ENCODE measurements at regions not wholly inside any gene's neighbourhood (a gene's known extent, or its start where the extent isn't known, plus 50 kb on each side); places are given as distances from the start of the nearest gene placed in this dataset.

DNA sequence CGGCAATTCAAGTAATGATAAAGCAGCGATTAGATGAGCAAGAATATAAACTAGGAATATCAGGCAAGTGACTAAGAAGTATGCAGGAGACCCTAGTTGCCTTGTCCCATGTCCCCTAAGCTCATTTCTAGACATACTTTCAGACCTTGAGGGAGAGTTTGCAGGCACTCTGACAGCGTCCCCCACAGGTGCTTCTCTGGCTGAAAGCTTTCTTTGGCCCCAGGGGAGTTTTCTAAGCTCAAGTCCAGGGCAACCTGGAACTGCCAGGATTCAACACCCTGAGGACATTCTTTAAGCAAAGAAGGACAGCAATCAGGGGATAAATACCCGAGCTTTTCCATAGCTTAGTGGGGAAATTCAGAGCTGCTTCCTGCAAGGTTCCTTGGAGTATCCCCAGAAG lies 308.1 kb upstream of the CHST9 start (continued):
- TF ChIP-seq, protein P1, sequence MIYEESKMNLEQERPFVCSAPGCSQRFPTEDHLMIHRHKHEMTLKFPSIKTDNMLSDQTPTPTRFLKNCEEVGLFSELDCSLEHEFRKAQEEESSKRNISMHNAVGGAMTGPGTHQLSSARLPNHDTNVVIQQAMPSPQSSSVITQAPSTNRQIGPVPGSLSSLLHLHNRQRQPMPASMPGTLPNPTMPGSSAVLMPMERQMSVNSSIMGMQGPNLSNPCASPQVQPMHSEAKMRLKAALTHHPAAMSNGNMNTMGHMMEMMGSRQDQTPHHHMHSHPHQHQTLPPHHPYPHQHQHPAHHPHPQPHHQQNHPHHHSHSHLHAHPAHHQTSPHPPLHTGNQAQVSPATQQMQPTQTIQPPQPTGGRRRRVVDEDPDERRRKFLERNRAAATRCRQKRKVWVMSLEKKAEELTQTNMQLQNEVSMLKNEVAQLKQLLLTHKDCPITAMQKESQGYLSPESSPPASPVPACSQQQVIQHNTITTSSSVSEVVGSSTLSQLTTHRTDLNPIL (CRISPR knock-in tag; IDR thresholded peaks at IDR 0.05; ENCODE audit: low read depth) = no peak
- TF ChIP-seq ARNTL (CRISPR knock-in tag; IDR thresholded peaks at IDR 0.05; ENCODE audit: borderline replicate concordance, low read depth) (no peak), SNAI2 (CRISPR knock-in tag; IDR thresholded peaks at IDR 0.05) (no peak), GLIS3 (CRISPR knock-in tag; IDR thresholded peaks at IDR 0.05) (no peak), TOX (CRISPR knock-in tag; IDR thresholded peaks at IDR 0.05; ENCODE audit: borderline replicate concordance) (no peak), ZFP3 (CRISPR knock-in tag; IDR thresholded peaks at IDR 0.05) (no peak), ZFP30 (CRISPR knock-in tag; IDR thresholded peaks at IDR 0.05) (no peak), RARB (CRISPR knock-in tag; IDR thresholded peaks at IDR 0.05) (no peak), PPARA (CRISPR knock-in tag; IDR thresholded peaks at IDR 0.05; ENCODE audit: borderline replicate concordance) (no peak), OSR1 (CRISPR knock-in tag; IDR thresholded peaks at IDR 0.05) (no peak), ZNF8 (CRISPR knock-in tag; IDR thresholded peaks at IDR 0.05) (no peak)
- TF ChIP-seq, protein P2, sequence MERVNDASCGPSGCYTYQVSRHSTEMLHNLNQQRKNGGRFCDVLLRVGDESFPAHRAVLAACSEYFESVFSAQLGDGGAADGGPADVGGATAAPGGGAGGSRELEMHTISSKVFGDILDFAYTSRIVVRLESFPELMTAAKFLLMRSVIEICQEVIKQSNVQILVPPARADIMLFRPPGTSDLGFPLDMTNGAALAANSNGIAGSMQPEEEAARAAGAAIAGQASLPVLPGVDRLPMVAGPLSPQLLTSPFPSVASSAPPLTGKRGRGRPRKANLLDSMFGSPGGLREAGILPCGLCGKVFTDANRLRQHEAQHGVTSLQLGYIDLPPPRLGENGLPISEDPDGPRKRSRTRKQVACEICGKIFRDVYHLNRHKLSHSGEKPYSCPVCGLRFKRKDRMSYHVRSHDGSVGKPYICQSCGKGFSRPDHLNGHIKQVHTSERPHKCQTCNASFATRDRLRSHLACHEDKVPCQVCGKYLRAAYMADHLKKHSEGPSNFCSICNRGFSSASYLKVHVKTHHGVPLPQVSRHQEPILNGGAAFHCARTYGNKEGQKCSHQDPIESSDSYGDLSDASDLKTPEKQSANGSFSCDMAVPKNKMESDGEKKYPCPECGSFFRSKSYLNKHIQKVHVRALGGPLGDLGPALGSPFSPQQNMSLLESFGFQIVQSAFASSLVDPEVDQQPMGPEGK (CRISPR knock-in tag; IDR thresholded peaks at IDR 0.05; ENCODE audit: borderline replicate concordance) = no peak

DNA sequence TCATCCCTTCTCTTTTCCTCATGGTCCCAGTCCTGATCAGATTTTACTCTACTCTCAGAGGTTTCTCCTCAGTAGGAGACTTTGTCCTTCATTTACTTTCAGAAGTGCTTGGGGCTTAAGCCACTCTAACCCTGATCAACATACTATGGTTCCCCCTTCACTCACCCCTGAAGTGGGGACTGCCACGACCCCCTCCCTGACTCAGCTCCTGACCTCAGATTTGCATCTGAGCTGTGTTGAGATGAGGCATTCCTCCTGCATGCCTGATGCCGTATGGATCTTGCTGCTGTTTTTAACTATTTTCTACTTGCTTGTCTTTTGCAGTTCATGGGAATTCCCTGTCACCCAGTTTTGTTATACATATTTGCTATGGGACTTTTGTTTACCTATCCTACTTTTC lies 306.7 kb upstream of the CHST9 start:
- TF ChIP-seq ARNTL (CRISPR knock-in tag; IDR thresholded peaks at IDR 0.05; ENCODE audit: borderline replicate concordance, low read depth) (no peak), RARB (CRISPR knock-in tag; IDR thresholded peaks at IDR 0.05) (no peak), SNAI2 (CRISPR knock-in tag; IDR thresholded peaks at IDR 0.05) (no peak), CSDC2 (CRISPR knock-in tag; IDR thresholded peaks at IDR 0.05) (no peak)
- TF ChIP-seq, protein P3, sequence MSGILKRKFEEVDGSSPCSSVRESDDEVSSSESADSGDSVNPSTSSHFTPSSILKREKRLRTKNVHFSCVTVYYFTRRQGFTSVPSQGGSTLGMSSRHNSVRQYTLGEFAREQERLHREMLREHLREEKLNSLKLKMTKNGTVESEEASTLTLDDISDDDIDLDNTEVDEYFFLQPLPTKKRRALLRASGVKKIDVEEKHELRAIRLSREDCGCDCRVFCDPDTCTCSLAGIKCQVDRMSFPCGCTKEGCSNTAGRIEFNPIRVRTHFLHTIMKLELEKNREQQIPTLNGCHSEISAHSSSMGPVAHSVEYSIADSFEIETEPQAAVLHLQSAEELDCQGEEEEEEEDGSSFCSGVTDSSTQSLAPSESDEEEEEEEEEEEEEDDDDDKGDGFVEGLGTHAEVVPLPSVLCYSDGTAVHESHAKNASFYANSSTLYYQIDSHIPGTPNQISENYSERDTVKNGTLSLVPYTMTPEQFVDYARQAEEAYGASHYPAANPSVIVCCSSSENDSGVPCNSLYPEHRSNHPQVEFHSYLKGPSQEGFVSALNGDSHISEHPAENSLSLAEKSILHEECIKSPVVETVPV (CRISPR knock-in tag; IDR thresholded peaks at IDR 0.05) = no peak
- TF ChIP-seq, protein P4, sequence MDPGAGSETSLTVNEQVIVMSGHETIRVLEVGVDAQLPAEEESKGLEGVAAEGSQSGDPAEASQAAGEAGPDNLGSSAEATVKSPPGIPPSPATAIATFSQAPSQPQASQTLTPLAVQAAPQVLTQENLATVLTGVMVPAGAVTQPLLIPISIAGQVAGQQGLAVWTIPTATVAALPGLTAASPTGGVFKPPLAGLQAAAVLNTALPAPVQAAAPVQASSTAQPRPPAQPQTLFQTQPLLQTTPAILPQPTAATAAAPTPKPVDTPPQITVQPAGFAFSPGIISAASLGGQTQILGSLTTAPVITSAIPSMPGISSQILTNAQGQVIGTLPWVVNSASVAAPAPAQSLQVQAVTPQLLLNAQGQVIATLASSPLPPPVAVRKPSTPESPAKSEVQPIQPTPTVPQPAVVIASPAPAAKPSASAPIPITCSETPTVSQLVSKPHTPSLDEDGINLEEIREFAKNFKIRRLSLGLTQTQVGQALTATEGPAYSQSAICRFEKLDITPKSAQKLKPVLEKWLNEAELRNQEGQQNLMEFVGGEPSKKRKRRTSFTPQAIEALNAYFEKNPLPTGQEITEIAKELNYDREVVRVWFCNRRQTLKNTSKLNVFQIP (CRISPR knock-in tag; IDR thresholded peaks at IDR 0.05; ENCODE audit: borderline replicate concordance, low read depth) = no peak
- ATAC-seq = no peak

DNA sequence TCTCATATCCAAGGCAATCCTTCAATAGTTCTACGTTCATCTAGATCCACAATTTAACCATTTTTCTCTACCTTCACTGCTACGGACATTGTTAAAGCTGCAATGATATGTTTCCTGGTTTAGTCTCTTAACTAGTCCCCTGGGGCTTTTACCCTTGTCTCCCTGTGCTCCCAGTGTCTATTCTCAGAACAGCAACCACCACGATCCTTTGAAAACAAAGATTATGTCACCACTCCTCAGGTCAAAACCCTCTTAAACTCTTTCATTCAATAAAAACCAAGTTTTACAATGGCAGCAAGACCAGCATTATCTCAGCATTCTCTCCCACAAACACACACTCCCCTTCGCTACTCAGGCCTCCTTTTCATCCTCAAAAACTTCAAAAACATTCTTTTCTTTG lies 298.2 kb upstream of the CHST9 start:
- ATAC-seq = no peak
- TF ChIP-seq, protein P4 (CRISPR knock-in tag; IDR thresholded peaks at IDR 0.05; ENCODE audit: borderline replicate concordance, low read depth) = no peak
- TF ChIP-seq SNAI2 (CRISPR knock-in tag; IDR thresholded peaks at IDR 0.05) (no peak), ZFP3 (CRISPR knock-in tag; IDR thresholded peaks at IDR 0.05) (no peak), ZNF70 (CRISPR knock-in tag; IDR thresholded peaks at IDR 0.05) (no peak), CSDC2 (CRISPR knock-in tag; IDR thresholded peaks at IDR 0.05) (no peak), GLIS3 (CRISPR knock-in tag; IDR thresholded peaks at IDR 0.05) (no peak), BACH2 (CRISPR knock-in tag; IDR thresholded peaks at IDR 0.05; ENCODE audit: borderline replicate concordance) (no peak), ESRRG (CRISPR knock-in tag; IDR thresholded peaks at IDR 0.05) (no peak), ARNTL (CRISPR knock-in tag; IDR thresholded peaks at IDR 0.05; ENCODE audit: borderline replicate concordance, low read depth) (no peak), ZC3H10 (CRISPR knock-in tag; IDR thresholded peaks at IDR 0.05) (no peak), ZFP30 (CRISPR knock-in tag; IDR thresholded peaks at IDR 0.05) (no peak), ISL1 (CRISPR knock-in tag; IDR thresholded peaks at IDR 0.05) (no peak)
- TF ChIP-seq, protein P2 (CRISPR knock-in tag; IDR thresholded peaks at IDR 0.05; ENCODE audit: borderline replicate concordance) = no peak
- TF ChIP-seq, protein P5, sequence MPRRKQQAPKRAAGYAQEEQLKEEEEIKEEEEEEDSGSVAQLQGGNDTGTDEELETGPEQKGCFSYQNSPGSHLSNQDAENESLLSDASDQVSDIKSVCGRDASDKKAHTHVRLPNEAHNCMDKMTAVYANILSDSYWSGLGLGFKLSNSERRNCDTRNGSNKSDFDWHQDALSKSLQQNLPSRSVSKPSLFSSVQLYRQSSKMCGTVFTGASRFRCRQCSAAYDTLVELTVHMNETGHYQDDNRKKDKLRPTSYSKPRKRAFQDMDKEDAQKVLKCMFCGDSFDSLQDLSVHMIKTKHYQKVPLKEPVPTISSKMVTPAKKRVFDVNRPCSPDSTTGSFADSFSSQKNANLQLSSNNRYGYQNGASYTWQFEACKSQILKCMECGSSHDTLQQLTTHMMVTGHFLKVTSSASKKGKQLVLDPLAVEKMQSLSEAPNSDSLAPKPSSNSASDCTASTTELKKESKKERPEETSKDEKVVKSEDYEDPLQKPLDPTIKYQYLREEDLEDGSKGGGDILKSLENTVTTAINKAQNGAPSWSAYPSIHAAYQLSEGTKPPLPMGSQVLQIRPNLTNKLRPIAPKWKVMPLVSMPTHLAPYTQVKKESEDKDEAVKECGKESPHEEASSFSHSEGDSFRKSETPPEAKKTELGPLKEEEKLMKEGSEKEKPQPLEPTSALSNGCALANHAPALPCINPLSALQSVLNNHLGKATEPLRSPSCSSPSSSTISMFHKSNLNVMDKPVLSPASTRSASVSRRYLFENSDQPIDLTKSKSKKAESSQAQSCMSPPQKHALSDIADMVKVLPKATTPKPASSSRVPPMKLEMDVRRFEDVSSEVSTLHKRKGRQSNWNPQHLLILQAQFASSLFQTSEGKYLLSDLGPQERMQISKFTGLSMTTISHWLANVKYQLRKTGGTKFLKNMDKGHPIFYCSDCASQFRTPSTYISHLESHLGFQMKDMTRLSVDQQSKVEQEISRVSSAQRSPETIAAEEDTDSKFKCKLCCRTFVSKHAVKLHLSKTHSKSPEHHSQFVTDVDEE (CRISPR knock-in tag; IDR thresholded peaks at IDR 0.05) = no peak
- TF ChIP-seq, protein P3 (CRISPR knock-in tag; IDR thresholded peaks at IDR 0.05) = no peak
- TF ChIP-seq, protein P1 (CRISPR knock-in tag; IDR thresholded peaks at IDR 0.05; ENCODE audit: low read depth) = no peak
